ENCODE measurements at regions not wholly inside any gene's neighbourhood (a gene's known extent, or its start where the extent isn't known, plus 50 kb on each side); places are given as distances from the start of the nearest gene placed in this dataset.
"Not testable (repeated sequence)": the region's sequence is repeated elsewhere in the genome, so short reads cannot be mapped to it uniquely, and the experiment has no call there.

GRCh38 chr5:120817044-120817985, 353.2 kb downstream of the PRR16 start:
- peak; percentile 25 for DNase-seq

GRCh38 chr5:120818128-120818527, 354.0 kb downstream of the PRR16 start:
- no peak for DNase-seq

DNA sequence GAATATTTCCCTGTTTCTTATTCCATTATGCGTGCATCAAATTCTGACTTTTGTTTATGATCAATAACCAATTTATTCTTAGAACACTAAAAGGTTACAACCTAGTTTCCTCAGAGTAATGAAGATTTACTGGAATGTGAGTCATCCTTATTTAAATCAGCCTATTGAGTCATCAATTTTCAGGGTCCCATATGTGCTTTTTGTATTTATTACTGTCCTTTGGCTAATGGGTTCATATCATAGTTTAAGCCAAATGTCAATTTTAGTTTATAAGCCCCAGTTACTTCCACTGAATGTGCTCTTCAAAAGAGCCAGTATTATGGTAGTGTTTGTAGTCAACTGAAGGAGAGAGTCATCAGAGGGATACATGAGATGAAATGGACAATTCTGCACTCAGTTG, 359.2 kb downstream of the PRR16 start:
- DNase-seq: no peak

GRCh38 chr5:120831646-120832045, 367.5 kb downstream of the PRR16 start:
- DNase-seq: not testable (repeated sequence)

GRCh38 chr5:120841830-120842229, 377.7 kb downstream of the PRR16 start:
- DNase-seq: no peak

DNA sequence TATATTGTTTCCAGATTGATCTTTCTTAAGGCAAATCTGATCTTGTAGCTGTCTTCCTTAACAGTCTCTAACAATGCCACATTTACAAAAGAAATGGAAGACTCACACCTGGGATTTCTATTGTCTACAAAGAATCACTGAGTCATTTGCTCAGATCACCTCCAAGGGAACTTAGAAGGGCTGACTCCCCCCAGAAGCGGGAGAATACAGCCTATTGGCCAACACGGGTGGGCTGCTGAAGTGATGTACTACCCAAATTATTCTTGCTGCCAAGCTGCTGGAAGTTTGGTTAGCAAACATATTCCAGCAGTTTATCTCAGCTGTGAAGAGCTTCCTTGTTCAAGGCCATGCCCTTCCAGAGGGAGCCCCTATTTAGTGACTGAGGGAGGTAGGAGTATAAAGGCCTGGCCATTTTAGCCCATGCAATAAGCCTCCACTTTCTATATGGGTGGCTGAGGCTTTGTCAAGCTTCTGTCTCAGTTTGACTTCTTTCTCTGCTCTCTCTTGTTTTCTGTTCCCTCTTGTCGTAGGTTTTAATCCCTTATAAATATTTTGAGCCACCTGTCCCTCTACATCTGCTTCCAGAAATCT, 379.4 kb downstream of the PRR16 start:
- no peak for DNase-seq

GRCh38 chr5:120848883-120849282, 384.8 kb downstream of the PRR16 start:
- no peak for DNase-seq

DNA sequence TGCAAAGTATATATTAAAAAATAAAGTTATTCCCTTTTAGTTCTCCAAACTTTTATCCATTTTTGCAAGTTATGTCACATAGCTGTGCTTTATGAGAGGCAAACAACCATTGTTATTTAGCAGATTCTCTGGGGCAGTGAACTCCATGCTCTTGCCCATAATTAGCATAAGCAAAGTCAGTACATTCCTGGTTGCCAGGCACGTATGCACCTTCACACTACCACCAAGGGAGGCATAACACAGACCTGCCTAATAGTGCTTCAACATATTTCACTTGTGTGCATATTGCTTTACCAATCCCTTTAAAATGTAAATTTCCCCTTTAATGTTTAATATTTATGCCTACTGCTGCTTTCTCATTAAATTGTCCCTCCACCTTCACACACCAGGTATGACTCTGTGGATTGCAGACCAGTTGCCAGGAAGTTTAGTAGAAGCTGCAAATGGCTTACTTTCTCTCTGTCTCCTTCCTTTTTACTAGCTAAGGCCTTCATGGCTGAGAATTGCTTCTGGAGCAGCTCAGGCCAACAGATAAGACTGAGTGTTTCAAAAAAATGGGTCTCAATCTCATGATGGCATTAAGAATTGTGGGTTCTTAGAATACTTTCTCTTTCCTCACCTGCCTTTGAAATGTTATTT, 388.2 kb downstream of the PRR16 start:
- no peak for DNase-seq

- DNase-seq: no peak
Observed at GRCh38 chr5:120866997-120867396, 402.9 kb downstream of the PRR16 start.

DNA sequence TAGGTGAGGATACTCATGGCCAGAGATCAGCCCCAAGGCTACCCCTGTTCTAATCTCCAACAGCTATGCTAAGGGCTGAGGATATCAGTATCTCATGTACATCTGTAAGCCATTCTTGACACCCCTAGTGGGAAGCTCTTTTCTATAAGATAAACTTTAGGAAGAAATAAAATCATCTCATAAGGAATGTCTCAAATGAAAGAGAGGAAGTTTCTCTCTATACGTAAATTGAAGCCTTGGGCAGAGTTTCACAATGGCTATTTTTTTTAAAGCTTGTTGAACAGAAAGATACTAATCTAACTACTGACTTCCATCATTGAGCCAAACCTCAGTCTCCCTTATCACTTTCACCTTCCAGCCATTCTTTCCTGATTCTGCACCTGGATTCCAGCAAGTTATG, 405.7 kb downstream of the PRR16 start:
- DNase-seq: no peak

GRCh38 chr5:120872297-120872696, 408.2 kb downstream of the PRR16 start:
- DNase-seq: no peak

- no peak for DNase-seq
Observed at GRCh38 chr5:120873083-120873482, 409.0 kb downstream of the PRR16 start.

GRCh38 chr5:120874081-120874862, 410.2 kb downstream of the PRR16 start:
- DNase-seq: no peak

- no peak for DNase-seq
Observed at GRCh38 chr5:120882038-120882775, 418.1 kb downstream of the PRR16 start.

DNA sequence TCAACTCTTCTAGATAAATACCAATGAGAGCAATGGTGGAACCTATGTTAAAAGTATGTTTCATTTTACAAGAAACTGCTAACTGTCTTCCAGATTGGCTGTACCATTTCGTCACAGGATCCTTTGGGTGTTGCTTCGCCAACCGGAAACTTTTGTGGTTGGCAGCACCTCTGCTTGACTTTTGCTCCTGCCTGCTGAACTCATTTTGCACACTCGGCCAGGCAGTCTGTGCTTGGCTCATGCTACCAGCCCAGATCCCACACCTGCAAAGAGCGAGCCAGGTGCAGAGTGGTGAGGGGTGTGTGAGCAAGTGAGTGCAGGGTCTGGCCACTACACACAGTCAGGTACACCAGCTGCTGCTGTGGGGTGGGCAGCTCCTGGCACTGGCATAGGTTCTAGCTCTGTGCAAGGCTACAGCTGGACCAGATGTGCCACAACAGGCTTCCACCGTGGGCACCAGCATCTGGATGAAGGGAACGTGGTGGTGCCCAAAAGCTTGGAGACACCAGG, 422.3 kb downstream of the PRR16 start:
- DNase-seq: no peak

DNA sequence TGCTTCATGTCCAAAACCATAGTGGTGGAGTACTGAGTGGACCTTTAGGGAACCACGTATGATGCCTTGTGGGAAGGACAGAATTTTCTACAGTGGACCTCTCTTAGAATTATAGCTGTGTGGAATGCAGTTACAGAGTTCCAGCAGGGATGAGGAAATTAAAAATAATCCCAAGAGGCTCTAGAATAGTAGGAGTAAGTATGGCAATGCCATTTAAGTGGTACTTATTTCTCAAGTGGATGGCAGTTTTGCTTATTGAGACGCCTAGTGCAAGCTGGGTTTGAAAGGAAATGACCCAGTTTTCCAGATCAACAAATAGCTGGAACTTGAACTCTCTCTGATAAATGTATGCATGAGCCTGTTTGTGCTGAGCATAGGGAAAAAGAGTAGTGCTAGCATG, 431.6 kb downstream of the PRR16 start:
- DNase-seq: no peak

- no peak for DNase-seq
Observed at GRCh38 chr5:120901199-120901598, 437.1 kb downstream of the PRR16 start.

DNA sequence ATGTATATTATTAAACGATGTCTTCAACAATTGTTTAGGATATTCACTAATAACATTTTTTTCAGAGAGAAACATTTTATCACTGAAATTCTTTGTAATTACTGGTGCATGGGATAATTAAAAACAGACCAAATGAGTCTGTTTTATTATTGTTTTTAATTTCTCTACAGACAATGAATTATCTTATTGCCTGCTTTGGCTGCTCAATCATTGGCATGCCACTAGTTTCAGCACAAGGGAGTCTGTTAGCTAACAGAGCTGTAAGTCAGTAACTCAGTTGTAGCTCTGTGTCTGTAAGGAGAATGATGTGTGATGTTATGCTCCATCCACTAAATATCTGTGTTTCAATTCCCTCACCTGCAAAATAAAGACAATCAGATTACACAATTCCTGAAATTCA, 443.9 kb downstream of the PRR16 start:
- DNase-seq: no peak

- DNase-seq: no peak
Observed at GRCh38 chr5:120910629-120911028, 446.5 kb downstream of the PRR16 start.

DNA sequence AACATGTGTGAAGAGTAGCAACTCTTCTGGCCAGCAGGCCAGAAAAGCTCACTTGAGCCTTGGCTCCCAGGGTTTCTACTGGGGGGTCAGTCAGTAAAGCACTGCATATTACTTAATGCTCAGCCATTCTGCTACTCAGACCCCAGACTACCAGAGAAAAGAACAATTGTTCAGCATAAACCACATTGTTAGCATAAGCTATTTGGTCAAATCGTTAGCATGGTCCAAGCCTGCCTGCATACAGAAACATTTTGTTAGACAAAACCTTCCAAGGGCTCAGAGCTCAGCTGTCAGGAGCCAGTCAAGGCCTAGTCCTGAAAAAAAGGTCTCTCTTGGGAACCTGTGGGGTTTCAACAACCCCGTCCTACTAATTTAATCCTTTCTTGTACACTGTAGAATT, 449.3 kb downstream of the PRR16 start:
- DNase-seq: no peak

- DNase-seq: no peak
Observed at GRCh38 chr5:120917214-120917758, 453.2 kb downstream of the PRR16 start.

- DNase-seq: no peak
Observed at GRCh38 chr5:120919017-120919416, 454.9 kb downstream of the PRR16 start.

Measured in COR-L47 (cell line).